HG03039 (cell line): ENCODE measurements at regions not wholly inside any gene's neighbourhood (a gene's known extent, or its start where the extent isn't known, plus 50 kb on each side); places are given as distances from the start of the nearest gene placed in this dataset.

Source experiments
- ATAC-seq: cut with Tn5 transposase; IDR thresholded peaks from one replicate; pipeline ENCODE4 v1.9.1; 2021; ENCODE audit warnings: mild to moderate bottlenecking, moderate library complexity; ENCODE audit not compliant: unreplicated experiment

DNA sequence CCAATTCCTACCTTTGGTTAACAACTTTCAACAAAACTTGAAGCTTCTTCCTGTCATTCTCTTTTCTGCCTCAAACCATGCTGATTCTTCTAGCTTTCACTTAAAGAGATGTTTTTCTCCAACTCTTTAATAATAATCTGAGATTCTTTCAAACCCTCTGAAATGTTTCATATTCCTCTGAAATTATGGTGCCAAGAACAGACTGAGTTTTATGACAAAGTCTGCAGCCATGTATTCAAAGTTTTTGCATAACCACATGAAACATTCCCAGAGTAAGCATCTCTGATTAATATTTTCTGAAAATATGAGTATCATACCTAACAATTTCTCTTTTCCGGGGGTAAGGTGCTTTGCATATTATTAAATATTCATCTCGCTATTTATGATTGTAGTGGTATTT is 59.1 kb upstream of the DCN start:
- no peak for ATAC-seq

DNA sequence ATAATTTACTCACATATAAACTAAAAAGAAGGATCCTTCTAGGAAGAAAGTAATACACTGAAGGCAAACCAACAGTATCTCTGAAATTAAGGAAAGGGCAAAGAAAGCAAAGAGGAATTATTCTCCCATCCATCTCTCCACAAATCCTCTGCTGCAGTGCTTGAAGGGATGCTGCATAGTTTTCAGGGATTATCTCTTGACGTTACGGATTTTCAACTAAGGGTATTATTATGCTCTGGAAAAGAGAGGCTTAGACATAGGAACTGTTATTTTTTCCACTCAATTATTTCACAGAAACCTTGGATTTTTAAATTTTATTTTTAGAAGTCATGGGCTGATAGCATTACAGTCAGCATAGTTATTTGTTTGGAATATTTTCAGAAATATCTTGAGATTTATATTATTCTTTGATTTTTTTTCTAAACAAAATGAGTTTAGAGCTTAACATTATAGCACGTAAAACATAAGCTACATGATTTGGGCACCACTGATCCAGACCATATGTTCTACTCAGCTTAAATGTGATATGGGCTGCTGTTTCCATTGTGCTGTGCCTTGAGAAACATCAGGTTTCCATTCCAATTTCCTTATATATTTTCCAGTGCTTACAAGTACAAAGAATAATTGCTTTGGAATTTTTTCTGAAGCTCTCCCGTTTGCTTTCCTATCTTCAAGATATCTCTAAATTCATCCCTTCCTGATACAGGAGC is 57.9 kb upstream of the DCN start:
- ATAC-seq: no peak

DNA sequence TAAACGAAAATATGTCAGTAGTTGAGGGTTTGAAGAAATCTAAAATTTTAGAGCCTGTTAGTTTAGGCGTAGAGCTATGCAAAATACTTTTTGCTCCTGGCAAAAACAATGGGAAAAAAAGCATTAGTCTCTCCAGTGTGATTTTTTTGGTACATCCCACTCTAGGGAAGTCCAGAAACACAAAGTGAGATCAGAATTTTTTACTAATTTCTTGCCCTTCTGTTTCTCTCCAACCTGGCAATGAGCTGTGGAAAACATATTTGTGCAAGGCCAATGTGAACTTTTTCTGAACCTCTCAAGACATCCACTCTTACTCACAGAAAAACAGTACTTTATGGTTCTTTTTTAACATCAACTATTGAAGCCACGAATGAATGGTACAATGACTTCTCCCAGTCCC is 56.9 kb upstream of the DCN start:
- ATAC-seq: no peak
